NCI-H774 (cell line): ENCODE measurements at regions not wholly inside any gene's neighbourhood (a gene's known extent, or its start where the extent isn't known, plus 50 kb on each side); places are given as distances from the start of the nearest gene placed in this dataset.
"Not testable (repeated sequence)": the region's sequence is repeated elsewhere in the genome, so short reads cannot be mapped to it uniquely, and the experiment has no call there.

Source experiments
- DNase-seq: peaks from one replicate; lab custom pipeline; 2025; lab: John Stamatoyannopoulos, UW

DNA sequence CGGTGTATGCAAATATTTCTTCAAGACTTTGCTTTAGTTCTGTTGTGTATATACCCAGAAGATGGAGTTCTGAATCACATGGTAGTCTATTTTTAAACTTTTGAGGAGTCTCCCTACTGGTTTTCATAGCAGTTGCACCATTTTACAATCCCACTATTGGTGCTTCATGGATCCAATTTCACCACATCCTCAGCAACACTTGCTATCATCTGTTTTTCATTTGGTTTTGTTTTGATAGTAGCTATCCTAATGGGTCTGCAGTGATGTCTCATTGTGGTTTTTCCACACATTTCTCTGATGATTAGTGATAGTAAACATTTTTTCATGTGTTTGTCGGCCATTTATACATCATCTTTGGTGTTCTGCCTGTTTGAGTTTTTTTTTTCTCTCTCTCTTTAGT is 1339.3 kb downstream of the EFNA5 start:
- no peak for DNase-seq

GRCh38 chr5:106324356-106324755 is 1346.4 kb downstream of the EFNA5 start:
- DNase-seq = no peak

- DNase-seq = no peak
These were observed 1349.5 kb downstream of the EFNA5 start for GRCh38 chr5:106321242-106321641.

DNA sequence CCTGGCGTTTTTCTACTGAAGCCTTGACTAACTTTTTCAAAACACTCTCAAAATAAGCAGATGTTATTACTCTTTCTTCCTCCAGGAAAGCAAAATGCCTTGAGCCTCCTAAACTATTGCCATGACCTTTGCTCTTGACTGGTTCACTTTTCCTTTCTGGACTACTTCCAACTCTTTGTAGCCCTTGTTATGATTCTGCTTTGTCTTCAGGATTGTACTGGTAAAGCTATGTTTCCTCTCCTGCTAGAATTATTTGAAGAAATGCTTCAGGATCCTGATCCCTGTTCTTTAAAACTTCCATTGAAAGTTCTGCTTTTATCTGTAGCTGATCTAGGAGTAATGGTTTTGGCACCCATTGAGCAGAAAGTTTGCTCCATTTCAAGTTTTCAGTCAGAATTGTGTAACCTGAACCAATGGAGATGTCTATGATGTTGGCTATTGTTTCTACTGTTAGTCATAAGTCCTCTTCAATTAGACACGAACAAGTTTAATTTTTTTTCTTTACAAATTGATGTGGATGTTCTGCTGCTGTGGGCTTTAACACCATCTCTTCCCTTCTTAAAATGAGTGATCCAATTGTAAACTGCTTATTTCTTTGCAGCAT is 1356.4 kb downstream of the EFNA5 start:
- no peak for DNase-seq

- DNase-seq = no peak
These were observed 1358.4 kb downstream of the EFNA5 start for GRCh38 chr5:106312360-106312759.

DNA sequence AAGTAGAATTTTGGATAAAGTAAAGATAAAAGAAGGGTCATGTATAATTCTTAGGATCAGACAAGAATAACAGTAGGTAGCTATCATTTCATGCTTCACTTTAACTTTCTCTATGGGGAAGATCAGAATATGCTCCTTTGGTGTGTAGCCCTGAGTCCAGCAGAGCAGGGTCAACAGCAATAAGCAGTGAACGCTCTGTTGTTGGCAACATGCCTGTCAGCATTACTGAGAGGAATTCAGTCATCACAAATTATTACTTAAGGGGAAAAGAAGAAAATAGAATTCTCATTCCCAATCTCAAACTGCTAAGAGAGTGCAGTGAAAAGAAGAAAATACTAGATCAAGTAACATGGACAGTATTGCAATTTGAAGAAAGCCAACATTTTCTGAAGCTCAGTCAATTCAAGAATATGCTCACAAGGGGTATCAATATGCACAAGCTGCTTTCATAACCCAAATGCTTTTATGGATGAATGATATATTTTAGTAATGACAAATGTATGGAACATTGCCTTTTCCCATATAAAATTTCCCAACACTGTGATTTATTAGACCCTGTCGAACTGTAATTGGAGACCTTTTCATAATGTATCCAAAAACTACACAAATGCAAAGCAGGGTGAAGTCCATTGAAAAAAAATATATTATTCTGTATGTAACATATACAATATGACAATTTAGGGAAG is 1359.4 kb downstream of the EFNA5 start:
- no peak for DNase-seq

- DNase-seq = no peak
These were observed 1363.5 kb downstream of the EFNA5 start for GRCh38 chr5:106307265-106307664.

DNA sequence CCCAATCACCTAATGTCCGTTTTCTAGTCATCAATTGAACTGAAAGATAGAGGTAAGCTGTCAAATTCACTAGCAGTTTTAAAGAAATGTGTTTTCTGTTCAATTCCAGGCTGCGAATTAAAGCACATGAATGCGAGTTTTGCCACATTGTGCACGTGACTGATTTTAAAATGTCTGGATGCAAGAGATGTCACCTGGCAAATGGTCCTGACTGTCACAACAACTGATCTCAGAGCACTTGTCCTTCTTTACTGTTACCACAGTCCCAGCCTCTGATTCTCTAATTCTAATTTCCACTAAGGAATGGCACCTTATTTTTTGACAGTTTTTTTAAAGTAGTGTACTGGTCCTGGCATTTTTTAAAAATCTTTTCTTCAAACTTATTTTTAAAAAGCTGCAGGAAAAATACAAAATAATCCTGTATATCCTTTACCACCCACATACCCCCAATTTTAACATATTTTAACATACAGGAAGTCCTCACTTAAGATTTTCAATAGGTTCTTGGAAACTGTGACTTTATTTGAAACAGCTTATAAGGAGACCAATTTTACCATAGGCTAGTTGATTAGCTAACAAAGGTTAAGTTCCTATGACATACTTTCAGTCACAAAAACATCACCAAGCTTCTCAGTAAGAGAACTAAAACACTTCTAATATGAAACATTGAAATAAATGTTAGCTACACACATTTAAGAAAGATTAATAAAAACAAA is 1364.3 kb downstream of the EFNA5 start:
- DNase-seq = no peak

DNA sequence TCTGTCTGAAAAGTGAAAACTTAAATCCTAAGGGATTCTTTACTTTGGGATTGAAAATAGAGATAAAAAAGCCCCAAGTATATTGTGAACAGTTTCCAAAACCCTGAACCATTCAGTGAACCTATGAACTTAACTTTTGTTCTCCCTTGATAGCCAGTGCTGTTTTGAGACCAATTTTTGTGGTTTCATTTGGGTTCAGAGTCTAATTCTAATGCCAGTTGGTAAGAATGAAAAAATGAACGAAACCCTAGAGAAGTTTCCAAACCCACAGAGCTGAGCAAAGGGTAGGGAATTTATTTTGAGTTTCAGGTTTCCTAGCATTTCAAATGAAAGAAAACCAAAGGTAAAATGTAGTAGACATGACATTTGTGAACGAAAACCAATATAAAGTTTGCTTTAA is 1366.8 kb downstream of the EFNA5 start:
- no peak for DNase-seq

- DNase-seq = no peak
These were observed 1378.1 kb downstream of the EFNA5 start for GRCh38 chr5:106292654-106293053.

DNA sequence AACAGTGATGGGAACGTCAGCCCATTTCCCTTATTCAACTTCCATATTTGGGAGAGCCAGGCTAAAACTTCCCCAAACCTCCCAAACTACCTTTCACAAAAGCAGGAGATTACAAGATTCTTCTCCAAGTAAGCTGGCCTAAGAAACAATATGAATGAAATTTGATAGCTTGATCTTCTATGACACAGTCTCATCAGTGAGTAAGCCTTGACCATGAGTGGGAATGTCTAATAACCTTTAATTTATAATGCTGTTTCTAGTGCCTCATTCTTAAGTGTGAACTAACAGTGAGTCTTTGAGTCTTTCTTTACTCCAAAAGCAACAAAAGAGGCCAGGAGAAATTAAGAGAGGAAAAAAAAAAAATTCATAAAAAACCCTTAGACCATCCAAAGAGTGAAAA is 1379.9 kb downstream of the EFNA5 start:
- no peak for DNase-seq

DNA sequence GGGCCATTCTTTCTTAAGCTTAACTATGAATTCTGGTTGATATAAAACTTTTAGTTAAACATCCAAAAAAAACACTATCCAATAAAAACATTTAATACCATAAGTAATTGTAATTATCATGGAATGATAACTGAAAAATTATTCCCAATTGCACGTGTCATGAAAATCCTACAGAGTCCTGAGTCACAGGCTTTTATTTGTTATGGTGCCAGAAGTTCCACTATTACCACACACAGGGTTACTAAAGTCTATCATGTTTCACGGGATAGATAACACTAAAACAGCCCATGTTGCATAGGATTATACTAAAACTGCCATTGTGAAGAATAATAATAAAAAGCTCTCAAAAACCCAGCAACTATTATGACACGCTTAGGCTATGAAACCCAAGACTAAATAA is 1381.8 kb downstream of the EFNA5 start:
- no peak for DNase-seq

DNA sequence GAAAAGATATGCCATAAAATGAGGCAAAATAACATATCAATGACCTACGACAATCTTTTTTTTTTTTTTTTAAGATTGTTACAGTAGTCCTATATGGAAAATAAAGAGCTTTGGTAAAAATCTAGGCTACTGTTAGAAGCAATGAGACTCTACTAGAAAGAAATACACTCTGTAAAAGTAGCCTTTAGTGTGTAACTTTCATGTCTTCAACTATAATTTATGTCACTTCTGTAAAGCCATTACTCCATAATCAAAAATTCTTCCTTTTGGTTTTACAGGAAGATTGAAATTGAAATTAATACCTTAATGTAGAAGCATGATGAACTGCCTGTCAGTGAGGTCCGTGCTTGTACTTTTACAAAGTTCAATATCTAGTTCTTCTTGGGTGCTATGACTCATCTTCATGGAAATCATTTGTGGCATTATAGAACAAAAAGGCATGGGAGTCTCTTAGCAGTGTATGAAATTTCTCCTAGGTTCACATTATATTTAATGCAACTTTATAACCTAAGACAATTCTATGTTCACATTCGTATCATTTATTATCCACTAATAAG is 1393.1 kb downstream of the EFNA5 start:
- DNase-seq = no peak

DNA sequence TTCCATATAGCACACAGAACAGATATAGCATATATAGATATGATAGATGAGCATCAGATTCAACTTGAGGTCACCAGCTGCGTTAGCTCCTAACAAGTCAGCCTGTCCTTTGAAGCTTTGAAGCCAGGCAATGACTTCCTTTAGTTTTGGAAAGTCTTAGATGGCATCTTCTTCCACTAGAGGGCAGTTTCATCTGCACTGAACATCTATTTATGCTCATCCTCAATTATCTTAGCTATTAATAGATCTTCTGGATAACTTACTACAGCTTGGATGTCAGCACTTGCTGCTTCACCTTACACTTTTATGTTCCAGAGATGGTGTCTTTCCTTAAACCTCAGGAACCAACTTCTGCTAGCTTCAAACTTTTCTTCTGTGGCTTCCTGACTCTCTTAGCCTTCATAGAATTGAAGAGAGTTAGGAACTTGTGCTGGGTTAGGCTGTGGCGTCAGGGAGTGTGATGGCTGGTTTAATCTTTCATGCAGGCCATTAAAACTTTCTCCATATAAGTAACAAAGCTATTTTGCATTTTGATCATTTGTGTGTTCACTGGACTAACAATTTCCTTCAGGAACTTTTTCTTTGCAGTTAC is 1401.4 kb downstream of the EFNA5 start:
- DNase-seq = no peak

- no peak for DNase-seq
These were observed 1403.5 kb downstream of the EFNA5 start for GRCh38 chr5:106267256-106267655.

DNA sequence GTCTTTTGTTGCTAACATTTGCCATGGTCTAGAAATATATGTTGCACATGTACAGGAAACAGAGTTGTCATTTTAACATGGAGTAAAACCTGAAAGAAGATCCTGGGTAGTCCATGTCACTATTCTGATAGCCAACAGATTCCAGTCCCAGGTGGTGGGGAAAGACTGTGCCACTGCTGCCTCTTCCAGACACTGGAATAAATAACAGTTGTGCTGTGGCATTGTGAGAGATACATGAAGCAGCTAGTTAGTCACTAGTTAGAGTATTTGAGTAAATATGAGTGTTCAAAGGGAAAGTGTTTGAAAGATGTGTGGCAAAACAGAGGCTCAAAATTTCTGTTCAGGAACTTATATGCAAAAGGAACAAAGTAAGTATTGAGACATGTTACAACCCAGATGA is 1408.3 kb downstream of the EFNA5 start:
- no peak for DNase-seq

- DNase-seq = not testable (repeated sequence)
These were observed 1411.2 kb downstream of the EFNA5 start for GRCh38 chr5:106259431-106260090.

- no peak for DNase-seq
These were observed 1412.1 kb downstream of the EFNA5 start for GRCh38 chr5:106258591-106259125.

DNA sequence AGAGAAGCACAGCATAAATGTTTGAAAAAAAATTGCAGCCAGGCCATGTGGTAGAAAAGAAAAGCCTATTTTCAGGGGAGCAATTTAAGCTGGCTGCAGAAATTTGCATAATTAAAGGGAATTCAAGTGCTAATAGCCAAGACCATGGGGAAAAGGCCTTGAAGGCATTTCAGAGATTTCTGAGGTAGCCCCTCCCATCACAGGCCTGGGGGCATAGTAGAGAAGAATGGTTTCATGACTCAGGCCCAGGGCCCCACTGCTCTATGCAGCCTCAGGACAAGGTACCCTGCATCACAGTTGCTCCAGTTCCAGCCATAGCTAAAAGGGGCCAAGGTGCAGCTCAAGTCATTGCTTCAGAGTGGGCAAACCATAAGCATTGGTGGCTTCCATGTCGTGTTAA is 1416.0 kb downstream of the EFNA5 start:
- DNase-seq = no peak

DNA sequence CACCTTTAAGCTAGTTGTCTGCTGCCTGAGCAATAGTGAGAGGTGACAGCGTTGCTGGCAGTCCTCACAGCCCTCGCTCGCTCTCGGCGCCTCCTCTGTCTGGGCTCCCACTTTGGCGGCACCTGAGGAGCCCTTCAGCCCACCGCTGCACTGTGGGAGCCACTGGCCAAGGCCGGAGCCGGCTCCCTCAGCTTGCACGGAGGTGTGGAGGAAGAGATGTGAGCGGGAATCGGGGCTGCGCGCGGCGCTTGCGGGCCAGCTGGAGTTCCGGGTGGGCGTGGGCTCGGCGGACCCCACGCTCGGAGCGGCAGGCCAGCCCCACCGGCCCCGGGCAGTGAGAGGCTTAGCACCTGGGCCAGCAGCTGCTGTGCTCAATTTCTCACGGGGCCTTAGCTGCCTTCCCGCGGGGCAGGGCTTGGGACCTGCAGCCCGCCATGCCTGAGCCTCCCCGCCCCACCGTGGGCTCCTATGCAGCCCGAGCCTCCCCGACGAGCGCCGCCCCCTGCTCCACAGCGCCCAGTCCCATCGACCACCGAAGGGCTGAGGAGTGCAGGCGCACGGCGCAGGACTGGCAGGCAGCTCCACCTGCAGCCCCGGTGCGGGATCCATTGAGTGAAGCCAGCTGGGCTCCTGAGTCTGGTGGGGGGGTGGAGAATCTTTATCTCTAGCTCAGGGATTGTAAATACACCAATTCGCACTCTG is 1424.5 kb downstream of the EFNA5 start:
- not testable (repeated sequence) for DNase-seq

DNA sequence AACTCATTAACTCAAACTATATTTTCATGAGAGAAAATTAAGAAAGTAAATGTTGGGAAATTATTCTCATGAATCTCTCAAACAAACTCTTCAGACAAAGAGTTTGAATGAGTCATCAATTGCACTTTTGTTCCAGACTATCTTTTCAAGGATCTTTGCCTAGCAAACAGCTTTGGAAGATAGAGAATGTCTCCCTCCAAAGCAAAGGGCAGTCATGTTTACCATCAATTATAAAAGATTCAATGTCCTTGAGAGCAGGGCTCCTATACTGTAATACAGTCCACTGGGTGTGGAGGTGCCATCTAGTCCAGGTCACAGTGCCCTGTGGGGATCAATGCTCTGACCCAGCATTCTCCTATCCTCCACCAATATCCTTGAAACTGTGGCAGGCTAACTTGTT is 1429.3 kb downstream of the EFNA5 start:
- DNase-seq = no peak
